Adrenal gland (tissue), 5 donors: ENCODE measurements at regions not wholly inside any gene's neighbourhood (a gene's known extent, or its start where the extent isn't known, plus 50 kb on each side); places are given as distances from the start of the nearest gene placed in this dataset.

Experiments
- POLR2A ChIP-seq, 2 donors: fragments of 450-650 bp; IDR thresholded peaks; one replicate each; pipeline ENCODE4 v1.6.1; 2017; ENCODE audit warnings: antibody characterized with exemption in 2 of 2, mild to moderate bottlenecking in 2 of 2, moderate library complexity in 1 of 2
- TF ChIP-seq, protein P1 (sequence below), 6 experiments: fragments of 450-650 bp in 4 of 6; fragments of 200-600 bp in 2 of 6; sonication (generic) in 1 of 6; IDR thresholded peaks; 1 replicate in 5 of 6; 2 replicates in 1 of 6; pipeline versions ENCODE4 v1.5.1 to v1.8.0; 2016 to 2021; ENCODE audit warnings: antibody characterized with exemption in 6 of 6, mild to moderate bottlenecking in 2 of 6, moderate library complexity in 1 of 6
- donor health status: DM: no; HTN: no; CAD: no.

DNA sequence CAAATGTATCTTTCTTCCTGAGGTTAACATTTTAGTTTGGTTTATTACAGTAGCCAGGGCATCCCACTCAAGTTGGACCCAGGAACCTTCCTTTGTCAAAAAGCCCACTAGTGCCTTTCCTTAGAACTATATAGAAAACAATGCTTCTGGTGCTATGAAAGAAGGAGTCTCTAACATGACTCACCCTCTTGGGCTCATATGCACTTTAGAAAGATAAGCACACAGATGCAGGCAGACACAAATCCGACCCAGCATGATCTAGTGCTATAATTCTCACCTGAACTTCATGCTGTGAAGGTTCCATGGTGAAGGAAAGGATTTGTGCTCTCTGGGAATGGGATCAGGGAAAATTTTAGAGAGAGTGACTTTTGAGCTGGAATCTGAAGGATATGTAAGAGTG lies 289.4 kb downstream of the ANKRD50 start:
- TF ChIP-seq, protein P1, sequence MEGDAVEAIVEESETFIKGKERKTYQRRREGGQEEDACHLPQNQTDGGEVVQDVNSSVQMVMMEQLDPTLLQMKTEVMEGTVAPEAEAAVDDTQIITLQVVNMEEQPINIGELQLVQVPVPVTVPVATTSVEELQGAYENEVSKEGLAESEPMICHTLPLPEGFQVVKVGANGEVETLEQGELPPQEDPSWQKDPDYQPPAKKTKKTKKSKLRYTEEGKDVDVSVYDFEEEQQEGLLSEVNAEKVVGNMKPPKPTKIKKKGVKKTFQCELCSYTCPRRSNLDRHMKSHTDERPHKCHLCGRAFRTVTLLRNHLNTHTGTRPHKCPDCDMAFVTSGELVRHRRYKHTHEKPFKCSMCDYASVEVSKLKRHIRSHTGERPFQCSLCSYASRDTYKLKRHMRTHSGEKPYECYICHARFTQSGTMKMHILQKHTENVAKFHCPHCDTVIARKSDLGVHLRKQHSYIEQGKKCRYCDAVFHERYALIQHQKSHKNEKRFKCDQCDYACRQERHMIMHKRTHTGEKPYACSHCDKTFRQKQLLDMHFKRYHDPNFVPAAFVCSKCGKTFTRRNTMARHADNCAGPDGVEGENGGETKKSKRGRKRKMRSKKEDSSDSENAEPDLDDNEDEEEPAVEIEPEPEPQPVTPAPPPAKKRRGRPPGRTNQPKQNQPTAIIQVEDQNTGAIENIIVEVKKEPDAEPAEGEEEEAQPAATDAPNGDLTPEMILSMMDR (IDR thresholded peaks at IDR 0.05), result no peak
- no peak for TF ChIP-seq POLR2A (IDR thresholded peaks at IDR 0.05)
